ENCODE measurements at regions not wholly inside any gene's neighbourhood (a gene's known extent, or its start where the extent isn't known, plus 50 kb on each side); places are given as distances from the start of the nearest gene placed in this dataset.

DNA sequence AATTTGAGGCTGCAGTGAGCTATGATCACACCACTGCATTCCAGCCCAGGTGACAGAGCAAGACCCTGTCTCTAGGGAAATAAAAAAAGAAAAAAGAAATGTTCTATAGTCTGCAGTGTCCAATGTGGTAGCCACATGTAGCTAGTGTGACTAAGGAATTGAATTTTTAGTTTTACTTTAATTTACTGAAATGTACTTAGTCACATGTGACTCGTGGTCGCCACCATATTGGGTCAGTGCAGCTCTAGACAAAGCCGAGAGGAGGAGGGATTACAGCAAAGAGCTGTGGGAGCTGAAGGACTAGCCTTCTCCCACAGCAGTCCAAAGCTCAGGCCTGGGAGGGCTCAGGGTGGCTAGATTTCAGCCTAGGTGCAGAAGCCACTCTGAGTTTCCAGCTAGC lies 65.9 kb upstream of the NTRK3 start:
- 26% methylated on average over 3 of the region's 3 CpGs for whole genome bisulfite sequencing (ENCODE audit: low lambda C conversion rate)
- H3K27me3 ChIP-seq (ENCODE audit: insufficient read depth), result no peaks in the 10 kb centered on the region
- no peak overlapping the region for H3K4me3 ChIP-seq (ENCODE audit: low read depth in 2 of 2, low read length in 1 of 2)
- no peaks in the 10 kb centered on the region for H3K79me2 ChIP-seq (ENCODE audit: insufficient read depth)
- H3K36me3 ChIP-seq (replicated peaks in 1 of 2; ENCODE audit: control insufficient read depth in 1 of 2, insufficient read depth in 2 of 2, low read length in 1 of 2), result no peaks in the 10 kb centered on the region
- H3K27ac ChIP-seq (ENCODE audit: low read depth in 2 of 2, low read length in 1 of 2), result no peak overlapping the region
- H3K9me3 ChIP-seq, result no peaks in the 10 kb centered on the region
- POLR2A ChIA-PET, result no interaction called here
- TF ChIP-seq FOSL2 (IDR thresholded peaks at IDR 0.05; ENCODE audit: borderline replicate concordance, low read depth) (no peak), TEAD4 (IDR thresholded peaks at IDR 0.05; ENCODE audit: borderline replicate concordance, insufficient read depth) (no peak), JUND (IDR thresholded peaks at IDR 0.05) (no peak), TCF12 (IDR thresholded peaks at IDR 0.05) (no peak), EP300 (IDR thresholded peaks at IDR 0.05; ENCODE audit: borderline replicate concordance in 1 of 2, low read depth in 1 of 2, low read length in 1 of 2) (no peak), ELF1 (IDR thresholded peaks at IDR 0.05) (no peak), RFX5 (IDR thresholded peaks at IDR 0.05; ENCODE audit: low read length) (no peak), IRF3 (IDR thresholded peaks at IDR 0.05; ENCODE audit: low read depth, low read length) (no peak), GATA2 (CRISPR knock-in tag; IDR thresholded peaks at IDR 0.05) (no peak), RCOR1 (IDR thresholded peaks at IDR 0.05; ENCODE audit: low read length) (no peak), SIN3A (IDR thresholded peaks at IDR 0.05; ENCODE audit: borderline replicate concordance, low read depth, low read length) (no peak)
- TF ChIP-seq, protein P1, sequence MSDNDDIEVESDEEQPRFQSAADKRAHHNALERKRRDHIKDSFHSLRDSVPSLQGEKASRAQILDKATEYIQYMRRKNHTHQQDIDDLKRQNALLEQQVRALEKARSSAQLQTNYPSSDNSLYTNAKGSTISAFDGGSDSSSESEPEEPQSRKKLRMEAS (IDR thresholded peaks at IDR 0.05; ENCODE audit: low read depth), result no peak
- no peak overlapping the region for H3K4me2 ChIP-seq
- DNase-seq, result no peak
- no peak overlapping the region for H2AFZ ChIP-seq (ENCODE audit: low read depth)
- no peaks in the 10 kb centered on the region for H4K20me1 ChIP-seq (ENCODE audit: insufficient read depth)
- CTCF ChIA-PET, result no interaction called here
- H3K9ac ChIP-seq, result no peak overlapping the region
- H3K9me2 ChIP-seq, result no peaks in the 10 kb centered on the region
- H3K4me1 ChIP-seq (ENCODE audit: control insufficient read depth in 1 of 2, insufficient read depth in 2 of 2, low read depth in 1 of 2, low read length in 1 of 2), result no peaks in the 10 kb centered on the region
- H3F3A ChIP-seq (replicated peaks; ENCODE audit: insufficient read depth), result no peaks in the 10 kb centered on the region

DNA sequence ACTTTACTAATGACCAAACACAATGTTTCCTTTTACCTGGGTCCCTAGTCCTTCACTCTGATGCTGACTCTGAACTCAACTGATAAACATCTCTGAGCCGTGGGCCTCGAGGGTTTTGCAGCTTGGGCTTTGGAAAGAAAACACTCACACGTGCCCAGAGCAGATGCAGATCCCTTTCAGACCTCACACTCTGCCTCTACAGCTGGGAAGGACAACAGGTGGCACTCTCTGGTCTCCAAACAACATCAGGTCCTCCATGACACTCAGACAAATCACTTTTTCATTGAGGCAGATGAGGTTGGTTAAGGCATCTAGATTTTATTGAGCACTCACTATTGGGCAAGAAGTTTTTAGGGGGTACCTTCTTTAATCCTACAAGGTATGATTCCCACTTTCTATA lies 64.7 kb upstream of the NTRK3 start:
- Histone ChIP-seq H3K27me3 (ENCODE audit: insufficient read depth) (no peaks in the 10 kb centered on the region), H3K4me3 (ENCODE audit: low read depth in 2 of 2, low read length in 1 of 2) (no peak overlapping the region), H4K20me1 (ENCODE audit: insufficient read depth) (no peaks in the 10 kb centered on the region), H3K27ac (ENCODE audit: low read depth in 2 of 2, low read length in 1 of 2) (no peak overlapping the region), H3K79me2 (ENCODE audit: insufficient read depth) (no peaks in the 10 kb centered on the region), H3K9me3 (no peaks in the 10 kb centered on the region), H3K4me2 (no peak overlapping the region), H2AFZ (ENCODE audit: low read depth) (no peak overlapping the region), H3K36me3 (replicated peaks in 1 of 2; ENCODE audit: control insufficient read depth in 1 of 2, insufficient read depth in 2 of 2, low read length in 1 of 2) (no peaks in the 10 kb centered on the region), H3K9me2 (no peaks in the 10 kb centered on the region), H3K9ac (no peak overlapping the region), H3K4me1 (ENCODE audit: control insufficient read depth in 1 of 2, insufficient read depth in 2 of 2, low read depth in 1 of 2, low read length in 1 of 2) (no peaks in the 10 kb centered on the region), H3F3A (replicated peaks; ENCODE audit: insufficient read depth) (no peaks in the 10 kb centered on the region)
- TF ChIP-seq FOXM1 (IDR thresholded peaks at IDR 0.05; ENCODE audit: low read depth) (no peak), YY1 (IDR thresholded peaks at IDR 0.05; ENCODE audit: low read depth) (no peak), EP300 (IDR thresholded peaks at IDR 0.05; ENCODE audit: borderline replicate concordance in 1 of 2, low read depth in 1 of 2, low read length in 1 of 2) (no peak), CTCF (IDR thresholded peaks at IDR 0.05) (no peak), RCOR1 (IDR thresholded peaks at IDR 0.05; ENCODE audit: low read length) (no peak), SIN3A (IDR thresholded peaks at IDR 0.05; ENCODE audit: borderline replicate concordance, low read depth, low read length) (no peak), PBX3 (IDR thresholded peaks at IDR 0.05) (no peak), TAF1 (IDR thresholded peaks at IDR 0.05; ENCODE audit: borderline replicate concordance, low read depth, low read length) (no peak), MEF2A (IDR thresholded peaks at IDR 0.05; ENCODE audit: borderline replicate concordance, low read depth) (no peak), NFIC (IDR thresholded peaks at IDR 0.05; ENCODE audit: borderline replicate concordance) (no peak), FOSL2 (IDR thresholded peaks at IDR 0.05; ENCODE audit: borderline replicate concordance, low read depth) (no peak), TEAD4 (IDR thresholded peaks at IDR 0.05; ENCODE audit: borderline replicate concordance, insufficient read depth) (no peak), FOXJ3 (CRISPR knock-in tag; IDR thresholded peaks at IDR 0.05) (no peak), RXRA (IDR thresholded peaks at IDR 0.05; ENCODE audit: borderline replicate concordance, low read depth) (no peak)
- TF ChIP-seq, protein P2, sequence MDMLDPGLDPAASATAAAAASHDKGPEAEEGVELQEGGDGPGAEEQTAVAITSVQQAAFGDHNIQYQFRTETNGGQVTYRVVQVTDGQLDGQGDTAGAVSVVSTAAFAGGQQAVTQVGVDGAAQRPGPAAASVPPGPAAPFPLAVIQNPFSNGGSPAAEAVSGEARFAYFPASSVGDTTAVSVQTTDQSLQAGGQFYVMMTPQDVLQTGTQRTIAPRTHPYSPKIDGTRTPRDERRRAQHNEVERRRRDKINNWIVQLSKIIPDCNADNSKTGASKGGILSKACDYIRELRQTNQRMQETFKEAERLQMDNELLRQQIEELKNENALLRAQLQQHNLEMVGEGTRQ (IDR thresholded peaks at IDR 0.05; ENCODE audit: borderline replicate concordance, low read depth, low read length), result no peak
- POLR2A ChIA-PET, result no interaction called here
- 5% methylated on average over 3 of the region's 3 CpGs for WGBS (ENCODE audit: low lambda C conversion rate)
- CTCF ChIA-PET, result no interaction called here
- DNase-seq, result no peak

Measured in SK-N-SH (cell line).